ENCODE measurements at regions not wholly inside any gene's neighbourhood (a gene's known extent, or its start where the extent isn't known, plus 50 kb on each side); places are given as distances from the start of the nearest gene placed in this dataset.

- no peak for TF ChIP-seq ZBTB44 (tag by site-specific recombination; IDR thresholded peaks at IDR 0.05)
- TF ChIP-seq AEBP2 (tag by site-specific recombination; IDR thresholded peaks at IDR 0.05; ENCODE audit: borderline replicate concordance): no peak
Observed at GRCh38 chr2:83901317-83901716, 557.8 kb downstream of the SUCLG1 start (continued).

- CTCF ChIA-PET: interaction anchor here (0.6 kb wide), 1 partner anchor 57 kb away, joined by 3 read pairs; no protein-coding TSS in a partner anchor
Observed at GRCh38 chr2:83900862-83901261, 558.2 kb downstream of the SUCLG1 start.

GRCh38 chr2:83899271-83899670, 559.8 kb downstream of the SUCLG1 start:
- POLR2A ChIA-PET: no interaction called here
- no peaks in the 10 kb centered on the region for H3K9me3 ChIP-seq (ENCODE audit: control insufficient read depth, insufficient read depth, low read depth, low read length)
- no peak for TF ChIP-seq EGR2 (tag by site-specific recombination; IDR thresholded peaks at IDR 0.05; ENCODE audit: low read depth)
- no peak for TF ChIP-seq ZBTB17 (tag by site-specific recombination; IDR thresholded peaks at IDR 0.05)
- TF ChIP-seq ZNF148 (tag by site-specific recombination; IDR thresholded peaks at IDR 0.05; ENCODE audit: borderline replicate concordance): no peak
- TF ChIP-seq ZNF292 (tag by site-specific recombination; IDR thresholded peaks at IDR 0.05; ENCODE audit: borderline replicate concordance, low read depth): no peak
- no peak for TF ChIP-seq ZBTB20 (tag by site-specific recombination; IDR thresholded peaks at IDR 0.05)
- no peak for TF ChIP-seq ZNF274 (IDR thresholded peaks at IDR 0.05; ENCODE audit: low read length)
- TF ChIP-seq ZNF274 (tag by site-specific recombination; IDR thresholded peaks at IDR 0.05; ENCODE audit: borderline replicate concordance): no peak
- TF ChIP-seq ZNF777 (tag by site-specific recombination; IDR thresholded peaks at IDR 0.05; ENCODE audit: borderline replicate concordance): no peak
- TF ChIP-seq RBAK (tag by site-specific recombination; IDR thresholded peaks at IDR 0.05): no peak
- no peak for TF ChIP-seq KLF10 (tag by site-specific recombination; IDR thresholded peaks at IDR 0.05)
- no peak for TF ChIP-seq ZNF544 (tag by site-specific recombination; IDR thresholded peaks at IDR 0.05)
- TF ChIP-seq ZNF501 (tag by site-specific recombination; IDR thresholded peaks at IDR 0.05): no peak
- no peak for TF ChIP-seq ZBTB44 (tag by site-specific recombination; IDR thresholded peaks at IDR 0.05)
- no peak for TF ChIP-seq ZNF19 (tag by site-specific recombination; IDR thresholded peaks at IDR 0.05; ENCODE audit: low read depth)
- no peak for TF ChIP-seq ZNF677 (tag by site-specific recombination; IDR thresholded peaks at IDR 0.05)
- no peak for TF ChIP-seq GLIS2 (tag by site-specific recombination; IDR thresholded peaks at IDR 0.05)
- TF ChIP-seq ZNF768 (tag by site-specific recombination; IDR thresholded peaks at IDR 0.05): no peak
- TF ChIP-seq ZNF404 (tag by site-specific recombination; IDR thresholded peaks at IDR 0.05): no peak
- TF ChIP-seq ZBTB49 (tag by site-specific recombination; IDR thresholded peaks at IDR 0.05; ENCODE audit: low read depth): no peak
- TF ChIP-seq ZNF837 (tag by site-specific recombination; IDR thresholded peaks at IDR 0.05): no peak
- H3K27ac ChIP-seq (ENCODE audit: extremely low read depth, low read depth, low read length): no peak overlapping the region
- no peaks in the 10 kb centered on the region for H3K4me1 ChIP-seq (ENCODE audit: control insufficient read depth, insufficient read depth, low read length)
- no peak overlapping the region for H3K4me3 ChIP-seq (ENCODE audit: low read depth, low read length)
- no peaks in the 10 kb centered on the region for H3K36me3 ChIP-seq (ENCODE audit: control insufficient read depth in 2 of 2, insufficient read depth in 1 of 2, low read length in 2 of 2)
- CTCF ChIA-PET: no interaction called here

More at GRCh38 chr2:83900862-83901261, 558.2 kb downstream of the SUCLG1 start:
- TF ChIP-seq ZNF48 (tag by site-specific recombination; IDR thresholded peaks at IDR 0.05): no peak
- H3K36me3 ChIP-seq (ENCODE audit: control insufficient read depth in 2 of 2, insufficient read depth in 1 of 2, low read length in 2 of 2): no peaks in the 10 kb centered on the region
- POLR2A ChIA-PET: no interaction called here
- no peaks in the 10 kb centered on the region for H3K9me3 ChIP-seq (ENCODE audit: control insufficient read depth, insufficient read depth, low read depth, low read length)
- H3K4me1 ChIP-seq (ENCODE audit: control insufficient read depth, insufficient read depth, low read length): no peaks in the 10 kb centered on the region
- H3K4me3 ChIP-seq (ENCODE audit: low read depth, low read length): no peak overlapping the region
- H3K27ac ChIP-seq (ENCODE audit: extremely low read depth, low read depth, low read length): no peak overlapping the region

Data from HEK293 (cell line).